ENCODE measurements at regions not wholly inside any gene's neighbourhood (a gene's known extent, or its start where the extent isn't known, plus 50 kb on each side); places are given as distances from the start of the nearest gene placed in this dataset.
"Not testable (repeated sequence)": the region's sequence is repeated elsewhere in the genome, so short reads cannot be mapped to it uniquely, and the experiment has no call there.

DNA sequence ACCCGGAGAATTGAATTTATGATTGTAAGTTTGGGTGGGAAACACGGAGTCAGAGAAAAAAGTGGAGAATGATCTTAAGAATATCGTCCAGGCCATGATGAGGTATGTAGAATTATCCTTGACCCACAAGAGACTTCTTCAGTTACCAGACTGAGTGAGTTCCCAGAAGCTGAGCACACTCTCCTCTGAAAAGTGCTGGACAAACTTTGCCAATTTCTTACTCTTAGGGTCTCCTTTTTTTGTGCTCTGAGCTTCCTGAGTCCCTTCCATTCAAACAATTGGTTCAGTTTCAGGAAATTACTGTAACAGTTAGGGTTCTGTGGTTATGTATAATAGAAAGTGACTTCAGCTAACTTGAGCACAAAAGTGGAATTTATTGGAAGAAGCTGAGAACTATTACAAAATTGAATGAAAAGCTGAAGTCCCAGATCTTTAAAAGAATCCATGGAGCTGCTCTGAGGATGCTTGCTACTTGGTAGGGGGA lies 50.6 kb upstream of the EHBP1 start:
- no peak for DNase-seq

DNA sequence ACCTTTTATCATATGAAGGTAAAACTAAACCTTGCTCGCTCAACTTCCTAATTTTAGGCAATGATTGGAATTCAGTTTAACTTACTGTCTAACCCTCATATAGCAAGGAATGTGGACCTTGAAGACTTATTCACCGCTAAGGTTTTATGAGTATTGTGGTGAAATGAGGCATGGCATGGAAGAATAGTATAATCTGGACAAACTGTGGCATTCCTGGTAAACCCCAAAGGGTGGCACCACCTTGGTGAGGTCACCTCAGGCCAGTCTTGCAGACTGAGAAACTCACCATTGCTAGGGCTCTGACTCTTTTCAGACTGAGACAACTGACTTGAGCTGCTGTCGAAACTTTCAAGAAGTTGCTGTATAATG lies 51.1 kb upstream of the EHBP1 start:
- no peak for DNase-seq

DNA sequence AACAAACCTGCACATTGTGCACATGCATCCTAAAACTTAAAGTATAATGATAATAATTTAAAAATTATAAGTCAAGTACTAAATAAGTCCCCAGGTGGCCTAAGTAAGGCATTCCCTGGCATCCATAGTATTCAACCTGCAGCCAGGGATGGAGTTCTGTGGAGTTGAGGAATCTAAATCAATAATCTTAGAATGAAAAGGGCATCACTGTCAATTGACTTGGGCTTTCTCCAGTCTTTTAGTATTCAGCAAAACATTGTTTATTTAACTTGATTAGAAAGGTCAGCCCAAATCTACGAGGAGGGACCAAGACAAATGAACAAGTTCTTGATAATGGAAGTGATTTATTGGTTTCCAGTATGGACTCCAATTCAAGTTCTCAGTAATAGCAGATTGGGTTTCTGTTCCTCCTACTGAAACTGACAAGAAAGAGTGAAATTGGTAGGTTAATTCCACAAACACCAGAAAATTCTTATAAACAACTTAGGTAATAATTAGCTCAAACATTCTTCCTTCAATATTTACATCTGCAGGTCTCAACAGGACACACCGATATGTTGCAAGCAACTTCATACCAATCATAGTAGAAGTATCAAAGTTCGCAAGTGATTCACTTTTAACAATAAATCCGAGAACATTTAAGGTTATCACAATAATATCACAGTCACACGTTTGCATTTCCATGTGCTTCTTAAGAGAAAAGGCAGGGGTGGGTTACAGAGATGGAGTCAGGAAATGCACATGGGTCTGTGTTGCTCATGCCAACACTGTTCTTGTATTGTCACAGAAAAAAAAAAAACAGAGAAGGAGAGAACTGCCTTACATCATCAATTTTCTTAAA lies 51.7 kb upstream of the EHBP1 start:
- DNase-seq: no peak

DNA sequence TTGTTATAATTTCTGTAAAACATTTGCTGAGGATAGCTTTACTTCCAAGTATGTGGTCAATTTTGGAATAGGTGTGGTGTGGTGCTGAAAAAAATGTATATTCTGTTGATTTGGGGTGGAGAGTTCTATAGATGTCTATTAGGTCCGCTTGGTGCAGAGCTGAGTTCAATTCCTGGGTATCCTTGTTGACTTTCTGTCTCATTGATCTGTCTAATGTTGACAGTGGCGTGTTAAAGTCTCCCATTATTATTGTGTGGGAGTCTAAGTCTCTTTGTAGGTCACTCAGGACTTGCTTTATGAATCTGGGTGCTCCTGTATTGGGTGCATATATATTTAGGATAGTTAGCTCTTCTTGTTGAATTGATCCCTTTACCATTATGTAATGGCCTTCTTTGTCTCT lies 56.4 kb upstream of the EHBP1 start:
- DNase-seq: not testable (repeated sequence)

GRCh38 chr2:62643100-62643471 lies 62.4 kb upstream of the EHBP1 start:
- no peak for DNase-seq

DNA sequence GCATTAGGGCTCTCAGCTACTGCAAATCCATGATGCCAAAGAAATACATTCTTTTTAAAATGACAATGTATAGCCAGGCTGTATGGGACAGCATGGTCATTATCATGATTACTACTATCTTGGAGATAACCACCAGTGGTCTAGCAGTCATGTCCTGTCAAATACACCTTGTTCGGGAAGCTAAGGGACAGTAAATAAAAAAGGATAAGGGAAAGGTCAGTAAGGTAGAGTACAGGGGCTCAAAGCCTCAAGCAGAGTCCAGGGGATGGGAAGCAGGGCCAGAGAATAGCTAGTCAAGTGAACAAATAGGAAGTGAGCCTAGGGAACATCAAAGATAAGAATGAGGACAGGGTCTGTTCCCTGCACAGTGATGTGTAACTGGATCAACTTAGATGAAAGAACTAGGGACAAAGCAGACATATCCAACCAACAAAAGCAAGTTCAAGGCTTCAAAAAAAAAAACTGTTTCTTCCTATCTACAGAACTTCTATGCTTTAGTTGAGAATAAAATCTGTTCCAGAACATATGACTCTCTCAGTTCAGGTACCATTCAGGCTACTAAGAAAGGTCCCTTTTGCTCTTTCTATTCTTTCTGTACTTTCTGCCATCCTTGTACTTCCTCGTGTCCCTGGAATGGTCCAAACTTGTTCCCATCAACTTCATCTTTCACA lies 62.9 kb upstream of the EHBP1 start:
- no peak for DNase-seq

GRCh38 chr2:62641936-62642335 lies 63.6 kb upstream of the EHBP1 start:
- DNase-seq: no peak

GRCh38 chr2:62641410-62641843 lies 64.1 kb upstream of the EHBP1 start:
- no peak for DNase-seq

DNA sequence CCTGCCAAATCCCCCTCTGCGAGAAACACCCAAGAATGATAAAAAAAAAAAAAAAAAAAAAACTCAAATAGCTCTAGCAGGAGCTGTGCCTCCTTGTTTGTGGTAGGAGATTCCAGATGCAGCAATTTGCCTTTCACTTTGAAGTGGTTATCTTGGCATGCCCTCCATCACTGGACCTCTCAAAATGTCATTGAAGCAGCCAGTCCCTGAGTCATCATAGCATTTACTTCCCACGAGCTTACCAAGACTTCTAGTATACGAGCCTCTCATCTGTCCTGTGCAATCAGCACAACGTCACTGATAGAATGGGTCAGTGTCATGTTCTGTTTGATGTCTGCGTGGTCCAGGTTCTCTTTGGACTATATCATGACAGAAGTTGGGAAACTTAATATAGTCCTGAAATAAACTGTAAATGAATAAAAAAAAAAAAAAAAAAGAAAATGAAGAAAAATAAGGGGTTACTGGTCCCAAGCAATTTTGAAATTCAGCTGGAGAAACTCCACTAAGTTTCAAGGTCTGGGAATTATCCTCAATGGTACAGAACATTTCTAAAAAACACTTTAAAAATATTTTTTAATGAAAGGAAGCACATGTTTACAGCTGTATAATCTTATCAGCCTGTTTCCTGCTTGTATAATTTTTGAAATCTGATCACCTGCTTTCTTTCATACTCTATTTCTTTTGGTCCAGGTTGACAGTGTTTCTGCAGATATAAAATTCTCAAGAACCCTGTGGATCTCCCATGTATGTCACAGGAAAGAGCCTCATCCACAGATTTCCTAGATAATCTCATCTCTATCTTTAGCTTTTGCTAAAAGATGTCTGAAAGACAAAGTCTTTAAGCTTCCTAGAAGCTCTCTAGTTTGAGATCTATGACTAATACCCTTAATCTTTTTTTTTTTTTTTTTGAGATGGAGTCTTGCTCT lies 74.1 kb upstream of the EHBP1 start:
- no peak for DNase-seq

GRCh38 chr2:62630206-62630605 lies 75.3 kb upstream of the EHBP1 start:
- not testable (repeated sequence) for DNase-seq

DNA sequence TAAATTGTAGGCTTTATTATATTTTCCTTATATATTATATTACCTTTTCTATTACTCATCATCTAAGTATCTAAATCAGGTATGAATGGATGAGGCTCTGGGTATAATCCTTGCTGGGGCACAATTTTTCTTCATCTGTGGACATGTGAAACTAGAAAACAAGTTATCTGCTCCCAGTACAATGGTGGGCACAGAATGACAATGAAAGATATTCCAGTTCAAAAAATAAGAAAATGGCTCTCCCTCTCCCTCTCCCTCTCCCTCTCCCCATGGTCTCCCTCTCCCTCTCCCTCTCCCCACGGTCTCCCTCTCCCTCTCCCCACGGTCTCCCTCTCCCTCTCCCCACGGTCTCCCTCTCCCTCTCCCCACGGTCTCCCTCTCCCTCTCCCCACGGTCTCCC lies 76.2 kb upstream of the EHBP1 start:
- DNase-seq: not testable (repeated sequence)

DNA sequence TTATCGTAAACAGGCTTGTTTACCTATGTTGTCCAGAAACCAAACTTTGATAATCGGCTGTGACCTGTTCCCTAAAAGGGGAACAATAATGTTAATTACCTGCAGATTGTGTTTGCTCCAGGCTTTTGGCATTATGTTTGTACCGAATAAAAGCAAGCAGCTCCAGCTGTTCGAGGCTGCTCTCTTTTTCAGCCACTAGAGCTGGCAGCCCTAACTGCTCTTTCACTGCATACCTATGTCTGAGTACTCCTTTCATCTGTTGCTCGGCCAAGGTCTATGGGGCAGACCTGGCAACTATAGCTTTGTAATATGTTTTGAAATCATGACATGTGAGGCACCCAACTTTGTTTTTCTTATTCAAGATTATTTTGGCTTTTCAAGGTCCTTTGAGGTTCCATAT lies 77.8 kb upstream of the EHBP1 start:
- no peak for DNase-seq

- no peak for DNase-seq
Observed at GRCh38 chr2:62624855-62625254, 80.7 kb upstream of the EHBP1 start.

DNA sequence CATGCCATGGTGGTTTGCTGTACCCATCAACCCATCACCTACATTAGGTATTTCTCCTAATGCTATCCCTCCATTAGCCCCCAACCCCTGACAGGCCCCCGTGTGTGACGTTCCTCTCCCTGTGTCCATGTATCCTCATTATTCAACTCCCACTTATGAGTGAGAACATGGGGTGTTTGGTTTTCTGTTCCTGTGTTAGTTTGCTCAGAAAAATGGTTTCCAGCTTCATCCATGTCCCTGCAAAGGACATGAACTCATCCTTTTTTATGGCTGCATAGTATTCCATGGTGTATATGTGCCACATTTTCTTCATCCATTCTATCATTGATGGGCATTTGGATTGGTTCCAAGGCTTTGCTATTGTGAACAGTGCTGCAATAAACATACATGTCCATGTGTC lies 89.0 kb upstream of the EHBP1 start:
- DNase-seq: not testable (repeated sequence)

GRCh38 chr2:62611854-62612253 lies 93.7 kb upstream of the EHBP1 start:
- DNase-seq: no peak

- not testable (repeated sequence) for DNase-seq
Observed at GRCh38 chr2:62605471-62605870, 99.5 kb upstream of the TMEM17 start.

DNA sequence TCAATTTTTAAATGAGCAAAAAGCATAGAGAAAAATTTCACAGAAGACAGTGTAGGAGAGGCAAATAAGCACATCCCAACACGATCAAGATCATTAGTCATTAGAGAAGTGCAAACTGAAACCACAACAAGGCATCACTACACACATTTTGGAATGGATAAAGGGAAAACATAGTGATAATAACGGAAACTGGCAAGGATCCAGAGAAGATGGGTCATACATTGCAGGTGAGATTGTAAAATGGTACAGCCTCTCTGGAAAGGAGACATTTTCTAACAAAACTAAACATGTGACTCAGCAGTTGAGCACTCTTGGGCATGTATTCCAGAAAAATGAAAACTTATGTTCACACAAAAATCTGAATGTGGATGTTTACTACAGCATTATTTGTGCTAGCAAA lies 98.3 kb upstream of the TMEM17 start:
- no peak for DNase-seq

DNA sequence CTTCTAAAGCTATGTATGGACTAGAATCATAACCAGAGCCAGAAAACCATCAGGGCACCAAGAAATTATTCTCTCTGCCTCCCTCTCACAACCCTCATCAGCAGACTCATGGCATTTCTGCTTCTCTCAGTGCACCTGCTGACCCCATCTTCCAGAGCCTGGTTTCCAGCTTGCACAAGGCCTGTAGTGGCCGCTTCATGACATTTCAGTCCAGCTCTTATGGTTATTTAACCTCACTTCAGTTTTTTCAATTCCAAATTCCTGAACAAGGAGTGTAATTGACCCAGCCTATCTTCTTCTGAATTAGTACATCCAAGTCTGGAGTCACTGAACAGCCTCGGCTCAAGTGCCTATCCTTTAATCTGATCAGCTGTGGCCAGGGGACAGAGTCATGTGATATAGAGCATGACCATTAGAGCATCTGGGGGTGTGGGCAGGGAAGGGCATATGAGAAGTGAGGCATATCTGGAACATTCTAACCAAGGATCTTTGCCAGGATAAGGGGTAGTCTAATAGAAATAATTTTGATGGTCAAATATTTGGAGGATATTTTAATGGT lies 97.2 kb upstream of the TMEM17 start:
- DNase-seq: no peak

- DNase-seq: not testable (repeated sequence)
Observed at GRCh38 chr2:62599674-62600410, 93.8 kb upstream of the TMEM17 start.

- no peak for DNase-seq
Observed at GRCh38 chr2:62597323-62597722, 91.3 kb upstream of the TMEM17 start.

GRCh38 chr2:62596061-62596921 lies 90.3 kb upstream of the TMEM17 start:
- DNase-seq: no peak

Measured in GDM1 (cell line).